GM23338 (cell line): ENCODE measurements at regions not wholly inside any gene's neighbourhood (a gene's known extent, or its start where the extent isn't known, plus 50 kb on each side); places are given as distances from the start of the nearest gene placed in this dataset.

Source experiments
- ATAC-seq: fragments of 200-7000 bp; cut with Tn5 transposase; 3 replicates; pipeline ENCODE4 v1.9.1; 2020
- DNase-seq: peaks from one replicate; pipeline ENCODE4 v3.0.0-alpha.2; 2015; ENCODE audit warnings: low spot score
- H2AFZ ChIP-seq: fragments of 200-600 bp; sonication (generic); 2 replicates; pipeline ENCODE4 v1.8.0; 2016; ENCODE audit warnings: antibody characterized with exemption, mild to moderate bottlenecking, moderate library complexity
- H3F3A ChIP-seq: fragments of 200-600 bp; sonication (generic); replicated peaks from 2 replicates; pipeline ENCODE4 v1.8.0; 2017; ENCODE audit warnings: antibody characterized with exemption, mixed run types, low read depth
- H3K27ac ChIP-seq: fragments of 200-600 bp; sonication (generic); 2 replicates; pipeline ENCODE4 v1.6.1; 2016; ENCODE audit warnings: low read depth
- H3K27me3 ChIP-seq: fragments of 200-600 bp; sonication (generic); 2 replicates; pipeline ENCODE4 v1.8.0; 2016; ENCODE audit warnings: mild to moderate bottlenecking, mixed run types, moderate library complexity; ENCODE audit not compliant: insufficient read depth
- H3K36me3 ChIP-seq: fragments of 200-600 bp; sonication (generic); 2 replicates; pipeline ENCODE4 v1.8.0; 2016; ENCODE audit warnings: mild to moderate bottlenecking; ENCODE audit not compliant: insufficient read depth
- H3K4me1 ChIP-seq: fragments of 200-600 bp; sonication (generic); 2 replicates; pipeline ENCODE4 v1.8.0; 2016; ENCODE audit warnings: mild to moderate bottlenecking, moderate library complexity; ENCODE audit not compliant: insufficient read depth
- H3K4me2 ChIP-seq: fragments of 200-600 bp; sonication (generic); 2 replicates; pipeline ENCODE4 v1.7.1; 2017; ENCODE audit warnings: mixed run types
- H3K4me3 ChIP-seq: fragments of 200-600 bp; sonication (generic); 2 replicates; pipeline ENCODE4 v1.6.1; 2016; ENCODE audit warnings: mixed run types
- H3K79me2 ChIP-seq: fragments of 200-600 bp; sonication (generic); replicated peaks from 2 replicates; pipeline ENCODE4 v1.8.0; 2017; ENCODE audit warnings: mild to moderate bottlenecking; ENCODE audit not compliant: insufficient read depth
- H3K9me2 ChIP-seq: fragments of 200-600 bp; sonication (generic); 2 replicates; pipeline ENCODE4 v1.8.0; 2017; ENCODE audit not compliant: insufficient read depth
- H4K20me1 ChIP-seq: fragments of 200-600 bp; sonication (generic); replicated peaks from 2 replicates; pipeline ENCODE4 v1.8.0; 2017; ENCODE audit warnings: mild to moderate bottlenecking; ENCODE audit not compliant: insufficient read depth
- H3K27ac Mint-ChIP-seq: 2 replicates; pipeline ENCODE4 v1.8.0; 2020; ENCODE audit warnings: inconsistent platforms, mild to moderate bottlenecking, moderate library complexity, mixed read lengths
- H3K27me3 Mint-ChIP-seq: 3 replicates; pipeline ENCODE4 v1.8.0; 2022; ENCODE audit warnings: low read depth, mild to moderate bottlenecking, moderate library complexity, mixed read lengths, inconsistent platforms; ENCODE audit not compliant: insufficient read depth, poor library complexity
- H3K36me3 Mint-ChIP-seq: 3 replicates; pipeline ENCODE4 v1.8.0; 2021; ENCODE audit warnings: low read depth, mild to moderate bottlenecking, inconsistent platforms, moderate library complexity, mixed read lengths
- H3K4me1 Mint-ChIP-seq: 3 replicates; pipeline ENCODE4 v1.8.0; 2020; ENCODE audit warnings: mild to moderate bottlenecking, inconsistent platforms, mixed read lengths
- H3K4me3 Mint-ChIP-seq: 3 replicates; pipeline ENCODE4 v1.8.0; 2021; ENCODE audit warnings: moderate library complexity, mild to moderate bottlenecking, inconsistent platforms, mixed read lengths
- H3K9me3 Mint-ChIP-seq: 3 replicates; pipeline ENCODE4 v1.8.0; 2020; ENCODE audit warnings: moderate library complexity, mild to moderate bottlenecking, inconsistent platforms, mixed read lengths
- CREB1 ChIP-seq: fragments of 250-450 bp; sonication (Bioruptor Pico); IDR thresholded peaks from 2 replicates; pipeline ENCODE4 v1.5.0; 2020; ENCODE audit warnings: low read depth, mild to moderate bottlenecking, moderate library complexity
- CTCF ChIP-seq, 2 experiments: fragments of 200-600 bp in 1 of 2; sonication (generic) in 1 of 2; conservative IDR thresholded peaks; 2 replicates each; pipeline versions ENCODE4 v1.5.1 to v1.6.1; 2016 to 2017; ENCODE audit warnings: antibody characterized with exemption in 2 of 2, low read depth in 2 of 2, mild to moderate bottlenecking in 2 of 2, moderate library complexity in 1 of 2
- EZH2 ChIP-seq: fragments of 200-600 bp; sonication (generic); IDR thresholded peaks from one replicate; pipeline ENCODE4 v1.8.0; 2017; ENCODE audit warnings: antibody characterized with exemption, mild to moderate bottlenecking, low read depth; ENCODE audit not compliant: unreplicated experiment
- EZH2phosphoT487 ChIP-seq: fragments of 200-600 bp; sonication (generic); IDR thresholded peaks from one replicate; pipeline ENCODE4 v1.8.1; 2018; ENCODE audit warnings: antibody characterized with exemption; ENCODE audit not compliant: unreplicated experiment
- JUNB ChIP-seq: IDR thresholded peaks from one replicate; pipeline ENCODE4 v1.6.1; 2016; ENCODE audit warnings: antibody characterized with exemption; ENCODE audit not compliant: unreplicated experiment
- NANOG ChIP-seq: IDR thresholded peaks from 2 replicates; pipeline ENCODE4 v1.6.1; 2016; ENCODE audit warnings: antibody characterized with exemption, borderline replicate concordance
- STAT1 ChIP-seq: IDR thresholded peaks from one replicate; pipeline ENCODE4 v1.6.1; 2016; ENCODE audit warnings: antibody characterized with exemption; ENCODE audit not compliant: unreplicated experiment
- ZNF114 ChIP-seq: fragments of 250-450 bp; sonication (Bioruptor Pico); IDR thresholded peaks from 2 replicates; pipeline ENCODE4 v1.5.0; 2020; ENCODE audit warnings: mild to moderate bottlenecking, moderate library complexity
- ZNF462 ChIP-seq: fragments of 250-450 bp; sonication (Bioruptor Pico); IDR thresholded peaks from 2 replicates; pipeline ENCODE4 v1.5.0; 2020; ENCODE audit warnings: mild to moderate bottlenecking, moderate library complexity
- TF ChIP-seq, protein P1 (sequence below): IDR thresholded peaks from 2 replicates; pipeline ENCODE4 v1.6.1; 2016; ENCODE audit warnings: antibody characterized with exemption

DNA sequence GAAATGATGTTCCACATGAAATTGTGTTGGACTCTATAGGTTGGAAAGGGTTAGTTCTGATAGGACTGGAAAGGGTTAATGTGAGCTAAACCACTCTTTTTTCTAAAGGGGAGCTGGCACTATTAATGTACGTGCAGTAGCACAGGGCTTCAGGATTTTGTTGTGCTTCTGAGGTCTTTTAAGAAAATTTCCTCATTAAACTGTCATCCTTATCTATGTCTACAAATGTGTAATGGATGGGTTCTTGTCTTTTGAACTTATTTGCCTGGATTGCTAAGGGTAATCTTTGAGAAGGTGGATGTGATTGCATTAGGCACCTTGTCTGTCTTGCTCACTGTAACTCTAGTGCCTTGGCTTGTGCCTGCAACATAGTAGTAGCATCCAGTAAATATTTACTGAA is 106.0 kb upstream of the SLC4A4 start (continued):
- TF ChIP-seq, protein P1, sequence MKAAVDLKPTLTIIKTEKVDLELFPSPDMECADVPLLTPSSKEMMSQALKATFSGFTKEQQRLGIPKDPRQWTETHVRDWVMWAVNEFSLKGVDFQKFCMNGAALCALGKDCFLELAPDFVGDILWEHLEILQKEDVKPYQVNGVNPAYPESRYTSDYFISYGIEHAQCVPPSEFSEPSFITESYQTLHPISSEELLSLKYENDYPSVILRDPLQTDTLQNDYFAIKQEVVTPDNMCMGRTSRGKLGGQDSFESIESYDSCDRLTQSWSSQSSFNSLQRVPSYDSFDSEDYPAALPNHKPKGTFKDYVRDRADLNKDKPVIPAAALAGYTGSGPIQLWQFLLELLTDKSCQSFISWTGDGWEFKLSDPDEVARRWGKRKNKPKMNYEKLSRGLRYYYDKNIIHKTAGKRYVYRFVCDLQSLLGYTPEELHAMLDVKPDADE: no peak
- TF ChIP-seq NANOG (no peak), EZH2 (no peak), ZNF114 (CRISPR knock-in tag) (no peak), STAT1 (no peak), JUNB (no peak), EZH2phosphoT487 (no peak)

- Histone ChIP-seq H3K4me3 (no peak overlapping the region), H3K79me2 (no peaks in the 10 kb centered on the region), H2AFZ (no peak overlapping the region), H3K4me2 (no peak overlapping the region), H4K20me1 (no peaks in the 10 kb centered on the region), H3K4me1 (peaks cover 13% of the 10 kb centered on the region), H3F3A (no peaks in the 10 kb centered on the region), H3K9me2 (no peaks in the 10 kb centered on the region), H3K36me3 (no peaks in the 10 kb centered on the region), H3K27ac (no peak overlapping the region), H3K27me3 (no peaks in the 10 kb centered on the region)
- Mint-ChIP-seq H3K4me3 (no peak overlapping the region), H3K36me3 (no peaks in the 10 kb centered on the region), H3K27ac (no peak overlapping the region), H3K9me3 (no peaks in the 10 kb centered on the region), H3K4me1 (peaks cover 22% of the 10 kb centered on the region), H3K27me3 (peaks cover 4% of the 10 kb centered on the region)
- ATAC-seq: no peak
- DNase-seq: no peak
- TF ChIP-seq, protein P1: no peak
- no peak for TF ChIP-seq CREB1 (CRISPR knock-in tag)
- no peak for TF ChIP-seq JUNB
- TF ChIP-seq ZNF462 (CRISPR knock-in tag): no peak
- no peak for TF ChIP-seq CTCF (conservative IDR thresholded peaks at IDR 0.05; ENCODE audit: low read depth in 2 of 2)
- TF ChIP-seq EZH2phosphoT487: no peak
Observed at GRCh38 chr4:71235311-71236201, 103.3 kb upstream of the SLC4A4 start.
